ENCODE measurements at regions not wholly inside any gene's neighbourhood (a gene's known extent, or its start where the extent isn't known, plus 50 kb on each side); places are given as distances from the start of the nearest gene placed in this dataset.

GRCh38 chr4:136001791-136002190 is 1530.5 kb downstream of the PCDH18 start:
- TF ChIP-seq RFX5 (IDR thresholded peaks at IDR 0.05; ENCODE audit: low read depth, low read length) (no peak), USF1 (IDR thresholded peaks at IDR 0.05; ENCODE audit: borderline replicate concordance, extremely low read length, insufficient read depth, low read depth, low read length) (no peak), PAX5 (IDR thresholded peaks at IDR 0.05; ENCODE audit: borderline replicate concordance, low read depth, low read length) (no peak), TARDBP (IDR thresholded peaks at IDR 0.05; ENCODE audit: borderline replicate concordance) (no peak), PRDM15 (CRISPR knock-in tag; IDR thresholded peaks at IDR 0.05) (no peak), BMI1 (IDR thresholded peaks at IDR 0.05; ENCODE audit: borderline replicate concordance) (no peak)
- Histone ChIP-seq H3K79me2 (ENCODE audit: control insufficient read depth, insufficient read depth, low read length) (no peaks in the 10 kb centered on the region), H3K27ac (ENCODE audit: control insufficient read depth, insufficient read depth) (no peak overlapping the region), H3K9ac (ENCODE audit: control insufficient read depth, insufficient read depth, low read length) (no peak overlapping the region), H3K9me3 (replicated peaks; ENCODE audit: control insufficient read depth, insufficient read depth, low read length) (no peaks in the 10 kb centered on the region), H3K27me3 (replicated peaks in 1 of 2; ENCODE audit: control insufficient read depth in 2 of 2, insufficient read depth in 2 of 2, low read length in 1 of 2) (no peaks in the 10 kb centered on the region), H2AFZ (ENCODE audit: control insufficient read depth, low read depth, low read length) (no peak overlapping the region), H3K4me1 (ENCODE audit: control insufficient read depth, insufficient read depth, low read length) (no peaks in the 10 kb centered on the region), H3K4me3 (no peak overlapping the region), H4K20me1 (ENCODE audit: control insufficient read depth, insufficient read depth) (no peaks in the 10 kb centered on the region), H3K4me2 (ENCODE audit: control insufficient read depth, insufficient read depth) (no peak overlapping the region), H3K36me3 (ENCODE audit: control insufficient read depth in 2 of 2, insufficient read depth in 2 of 2, low read length in 1 of 2) (no peaks in the 10 kb centered on the region)
- ChIA-PET CTCF (no interaction called here), POLR2A (no interaction called here), SMC1A (ENCODE audit: uncharacterized antibody, unreplicated experiment) (interaction anchor here (0.9 kb wide), 1 partner anchor 37 kb away, joined by 3 read pairs; no protein-coding TSS in a partner anchor), RAD21 (ENCODE audit: unreplicated experiment) (no interaction called here)
- 33% methylated on average over 2 of the region's 2 CpGs for WGBS (ENCODE audit: insufficient coverage, insufficient replicate concordance, low lambda C conversion rate, missing lambda C conversion rate)
- no peak for ATAC-seq
- in situ Hi-C loops (cut with MboI) (no loop called here), intact Hi-C loops (cut with micrococcal nuclease; ENCODE audit: unreplicated experiment) (no loop called here)
- DNase-seq (ENCODE audit: low read depth, low spot score), result no peak
- no peak for FAIRE-seq
- no TSS peak for BruUV-seq (replicated peaks)
